HG02588 (cell line): ENCODE measurements at regions not wholly inside any gene's neighbourhood (a gene's known extent, or its start where the extent isn't known, plus 50 kb on each side); places are given as distances from the start of the nearest gene placed in this dataset.
A peak's percentile ranks its signal among the peaks of the same experiment; 100 is the strongest.

Experiments used
- ATAC-seq: cut with Tn5 transposase; IDR thresholded peaks from one replicate; pipeline ENCODE4 v1.9.1; 2021; ENCODE audit warnings: mild to moderate bottlenecking, moderate library complexity; ENCODE audit not compliant: unreplicated experiment

GRCh38 chr3:143206955-143207337, 87.4 kb downstream of the CHST2 start:
- no peak for ATAC-seq

GRCh38 chr3:143207338-143207961, 87.9 kb downstream of the CHST2 start:
- peak; percentile 85 for ATAC-seq

- ATAC-seq, result no peak
Measured at GRCh38 chr3:143208976-143209714, 89.6 kb downstream of the CHST2 start.

- ATAC-seq, result no peak
Measured at GRCh38 chr3:143209715-143210059, 90.1 kb downstream of the CHST2 start.

GRCh38 chr3:143210141-143210540, 90.6 kb downstream of the CHST2 start:
- no peak for ATAC-seq

- ATAC-seq, result no peak
Measured at GRCh38 chr3:143215059-143215458, 95.5 kb downstream of the CHST2 start.
